ENCODE measurements at regions not wholly inside any gene's neighbourhood (a gene's known extent, or its start where the extent isn't known, plus 50 kb on each side); places are given as distances from the start of the nearest gene placed in this dataset.
A peak's percentile ranks its signal among the peaks of the same experiment; 100 is the strongest.

GRCh38 chr1:69436151-69436550, 131.6 kb upstream of the LRRC7 start:
- H3K4me1 Mint-ChIP-seq = peaks cover 8% of the 10 kb centered on the region
- no peaks in the 10 kb centered on the region for H3K9me3 Mint-ChIP-seq
- TF ChIP-seq, protein P1, sequence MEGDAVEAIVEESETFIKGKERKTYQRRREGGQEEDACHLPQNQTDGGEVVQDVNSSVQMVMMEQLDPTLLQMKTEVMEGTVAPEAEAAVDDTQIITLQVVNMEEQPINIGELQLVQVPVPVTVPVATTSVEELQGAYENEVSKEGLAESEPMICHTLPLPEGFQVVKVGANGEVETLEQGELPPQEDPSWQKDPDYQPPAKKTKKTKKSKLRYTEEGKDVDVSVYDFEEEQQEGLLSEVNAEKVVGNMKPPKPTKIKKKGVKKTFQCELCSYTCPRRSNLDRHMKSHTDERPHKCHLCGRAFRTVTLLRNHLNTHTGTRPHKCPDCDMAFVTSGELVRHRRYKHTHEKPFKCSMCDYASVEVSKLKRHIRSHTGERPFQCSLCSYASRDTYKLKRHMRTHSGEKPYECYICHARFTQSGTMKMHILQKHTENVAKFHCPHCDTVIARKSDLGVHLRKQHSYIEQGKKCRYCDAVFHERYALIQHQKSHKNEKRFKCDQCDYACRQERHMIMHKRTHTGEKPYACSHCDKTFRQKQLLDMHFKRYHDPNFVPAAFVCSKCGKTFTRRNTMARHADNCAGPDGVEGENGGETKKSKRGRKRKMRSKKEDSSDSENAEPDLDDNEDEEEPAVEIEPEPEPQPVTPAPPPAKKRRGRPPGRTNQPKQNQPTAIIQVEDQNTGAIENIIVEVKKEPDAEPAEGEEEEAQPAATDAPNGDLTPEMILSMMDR (IDR thresholded peaks at IDR 0.05; ENCODE audit: unreplicated experiment in 3 of 3) = no peak
- H3K27ac Mint-ChIP-seq = no peak overlapping the region
- no peaks in the 10 kb centered on the region for H3K27me3 Mint-ChIP-seq (ENCODE audit: low read depth)
- no peak overlapping the region for H3K4me3 Mint-ChIP-seq
- no peaks in the 10 kb centered on the region for H3K36me3 Mint-ChIP-seq (ENCODE audit: low read depth)

GRCh38 chr1:69438056-69438795, 129.5 kb upstream of the LRRC7 start:
- no peaks in the 10 kb centered on the region for H3K27me3 Mint-ChIP-seq (ENCODE audit: low read depth)
- TF ChIP-seq, protein P1 (IDR thresholded peaks at IDR 0.05; ENCODE audit: unreplicated experiment in 3 of 3) = no peak
- H3K36me3 Mint-ChIP-seq (ENCODE audit: low read depth) = no peaks in the 10 kb centered on the region
- peak overlapping the region; percentile 32 to 71 (median 63) for H3K4me3 Mint-ChIP-seq
- peaks cover 8% of the 10 kb centered on the region for H3K4me1 Mint-ChIP-seq
- no peaks in the 10 kb centered on the region for H3K9me3 Mint-ChIP-seq
- H3K27ac Mint-ChIP-seq = peak overlapping the region; percentile 40 to 93 (median 67)

- TF ChIP-seq, protein P1 (IDR thresholded peaks at IDR 0.05; ENCODE audit: unreplicated experiment in 3 of 3) = no peak
- Mint-ChIP-seq H3K9me3 (peaks cover 4% of the 10 kb centered on the region), H3K27me3 (ENCODE audit: low read depth) (no peaks in the 10 kb centered on the region), H3K36me3 (ENCODE audit: low read depth) (peaks cover 14% of the 10 kb centered on the region), H3K27ac (peak overlapping the region in 1 of 3 experiments; percentile 8), H3K4me3 (peak overlapping the region in 2 of 3 experiments; percentile 6 to 37), H3K4me1 (peaks cover 8% of the 10 kb centered on the region)
These were observed 126.2 kb upstream of the LRRC7 start for GRCh38 chr1:69441496-69441895.

- Mint-ChIP-seq H3K36me3 (ENCODE audit: low read depth) (peaks cover 4% of the 10 kb centered on the region), H3K4me1 (no peaks in the 10 kb centered on the region), H3K27ac (no peak overlapping the region), H3K27me3 (ENCODE audit: low read depth) (no peaks in the 10 kb centered on the region), H3K9me3 (peaks cover 6% of the 10 kb centered on the region), H3K4me3 (no peak overlapping the region)
- TF ChIP-seq, protein P1 (IDR thresholded peaks at IDR 0.05; ENCODE audit: unreplicated experiment in 3 of 3) = no peak
These were observed 116.5 kb upstream of the LRRC7 start for GRCh38 chr1:69451196-69451595.

DNA sequence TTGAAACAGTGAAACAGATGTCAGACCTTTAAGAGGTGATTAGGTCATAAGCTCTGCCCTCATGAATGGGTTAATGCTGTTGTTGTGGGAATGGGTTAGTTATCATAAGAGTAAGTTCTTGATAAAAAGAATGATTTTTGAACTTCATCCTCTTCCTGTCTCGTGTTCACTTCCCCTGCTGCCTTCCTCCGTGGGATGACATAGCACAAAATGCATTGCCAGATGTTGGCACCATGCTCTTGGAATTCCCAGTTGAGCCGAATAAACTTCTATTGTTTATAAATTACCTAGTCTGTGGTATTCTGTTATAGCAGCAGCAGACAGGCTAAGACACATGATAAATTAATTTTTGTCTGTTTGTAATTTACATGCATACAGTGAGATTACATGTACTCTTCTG, 112.0 kb upstream of the LRRC7 start:
- TF ChIP-seq, protein P1 (IDR thresholded peaks at IDR 0.05; ENCODE audit: unreplicated experiment in 3 of 3) = no peak
- no peaks in the 10 kb centered on the region for H3K9me3 Mint-ChIP-seq
- no peaks in the 10 kb centered on the region for H3K4me1 Mint-ChIP-seq
- no peaks in the 10 kb centered on the region for H3K27me3 Mint-ChIP-seq (ENCODE audit: low read depth)
- no peak overlapping the region for H3K27ac Mint-ChIP-seq
- no peak overlapping the region for H3K4me3 Mint-ChIP-seq
- H3K36me3 Mint-ChIP-seq (ENCODE audit: low read depth) = no peaks in the 10 kb centered on the region

- TF ChIP-seq, protein P1 (IDR thresholded peaks at IDR 0.05; ENCODE audit: unreplicated experiment in 3 of 3) = no peak
- H3K27me3 Mint-ChIP-seq (ENCODE audit: low read depth) = no peaks in the 10 kb centered on the region
- no peak overlapping the region for H3K27ac Mint-ChIP-seq
- H3K36me3 Mint-ChIP-seq (ENCODE audit: low read depth) = no peaks in the 10 kb centered on the region
- no peak overlapping the region for H3K4me3 Mint-ChIP-seq
- no peaks in the 10 kb centered on the region for H3K9me3 Mint-ChIP-seq
- no peaks in the 10 kb centered on the region for H3K4me1 Mint-ChIP-seq
These were observed 108.5 kb upstream of the LRRC7 start for GRCh38 chr1:69459244-69459643.

Measured in nephron (organoid).